Loucy (cell line): ENCODE measurements at regions not wholly inside any gene's neighbourhood (a gene's known extent, or its start where the extent isn't known, plus 50 kb on each side); places are given as distances from the start of the nearest gene placed in this dataset.

Experiments used
- H2AFZ ChIP-seq: fragments of 200-600 bp; sonication (generic); 2 replicates; pipeline ENCODE4 v1.6.0; 2016; ENCODE audit warnings: antibody characterized with exemption, mild to moderate bottlenecking, low read length, moderate library complexity
- H3F3A ChIP-seq: fragments of 200-600 bp; 2 replicates; pipeline ENCODE4 v1.6.0; 2016; ENCODE audit warnings: antibody characterized with exemption, low read depth, mild to moderate bottlenecking
- H3K27me3 ChIP-seq: fragments of 200-600 bp; sonication (generic); 2 replicates; pipeline ENCODE4 v1.6.1; 2014; ENCODE audit warnings: low read length, mild to moderate bottlenecking; ENCODE audit not compliant: insufficient read depth, poor library complexity, severe bottlenecking
- H3K36me3 ChIP-seq: fragments of 200-600 bp; sonication (generic); 2 replicates; pipeline ENCODE4 v1.6.1; 2016; ENCODE audit warnings: low read length; ENCODE audit not compliant: insufficient read depth
- H3K4me1 ChIP-seq: fragments of 200-600 bp; sonication (generic); 2 replicates; pipeline ENCODE4 v1.5.1; 2014; ENCODE audit warnings: low read length, mild to moderate bottlenecking; ENCODE audit not compliant: insufficient read depth, poor library complexity, severe bottlenecking
- H3K4me2 ChIP-seq: fragments of 200-600 bp; sonication (generic); 2 replicates; pipeline ENCODE4 v1.6.0; 2014; ENCODE audit warnings: antibody characterized with exemption, low read length, low read depth, mild to moderate bottlenecking; ENCODE audit not compliant: poor library complexity, severe bottlenecking
- H3K4me3 ChIP-seq: fragments of 200-600 bp; sonication (generic); 2 replicates; pipeline ENCODE4 v1.5.1; 2014; ENCODE audit warnings: low read length, mild to moderate bottlenecking, mixed read lengths; ENCODE audit not compliant: poor library complexity, severe bottlenecking
- H3K79me2 ChIP-seq: fragments of 200-600 bp; sonication (generic); 2 replicates; pipeline ENCODE4 v1.6.1; 2014; ENCODE audit warnings: low read length; ENCODE audit not compliant: insufficient read depth
- H3K9ac ChIP-seq: fragments of 200-600 bp; sonication (generic); 2 replicates; pipeline ENCODE4 v1.6.0; 2014; ENCODE audit warnings: mild to moderate bottlenecking, low read depth, low read length, moderate library complexity; ENCODE audit not compliant: poor library complexity, severe bottlenecking
- H3K9me2 ChIP-seq: fragments of 200-600 bp; sonication (generic); replicated peaks from 2 replicates; pipeline ENCODE4 v1.6.1; 2016; ENCODE audit warnings: low read depth, low read length, mixed read lengths
- H3K9me3 ChIP-seq: fragments of 200-600 bp; sonication (generic); 2 replicates; pipeline ENCODE4 v1.6.1; 2014; ENCODE audit warnings: mild to moderate bottlenecking, antibody characterized with exemption, low read length, low read depth; ENCODE audit not compliant: insufficient read depth
- H4K20me1 ChIP-seq: fragments of 200-600 bp; sonication (generic); 2 replicates; pipeline ENCODE4 v1.6.0; 2014; ENCODE audit warnings: antibody characterized with exemption, low read length, mild to moderate bottlenecking; ENCODE audit not compliant: insufficient read depth, poor library complexity, severe bottlenecking
- EZH2phosphoT487 ChIP-seq: fragments of 200-600 bp; IDR thresholded peaks from 2 replicates; pipeline ENCODE4 v1.6.1; 2018; ENCODE audit warnings: antibody characterized with exemption, mild to moderate bottlenecking, moderate library complexity, borderline replicate concordance
- TF ChIP-seq, protein P1 (sequence below): fragments of 200-600 bp; sonication (generic); conservative IDR thresholded peaks from 2 replicates; pipeline ENCODE4 v1.5.1; 2014; ENCODE audit warnings: mild to moderate bottlenecking, antibody characterized with exemption, low read length

DNA sequence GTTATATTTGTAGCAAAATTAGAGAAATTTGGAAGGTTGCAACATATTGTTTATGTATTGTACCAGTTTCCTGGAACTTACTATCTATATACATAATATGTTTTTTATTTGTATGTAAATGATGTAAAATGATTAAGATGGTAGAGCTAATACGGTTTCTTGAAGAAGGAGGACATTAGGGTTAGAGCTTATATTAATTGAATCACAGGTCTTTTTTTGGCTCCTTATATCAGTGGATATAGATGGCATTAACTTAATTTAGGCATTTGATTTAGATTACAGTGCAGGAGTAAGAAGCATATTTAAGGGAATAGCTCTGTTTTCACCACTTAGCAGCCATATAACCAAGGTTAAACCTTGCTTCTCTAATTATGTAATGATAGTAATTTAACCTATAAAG is 357.7 kb downstream of the USP25 start:
- H3K9ac ChIP-seq = no peak overlapping the region
- no peaks in the 10 kb centered on the region for H4K20me1 ChIP-seq
- TF ChIP-seq, protein P1, sequence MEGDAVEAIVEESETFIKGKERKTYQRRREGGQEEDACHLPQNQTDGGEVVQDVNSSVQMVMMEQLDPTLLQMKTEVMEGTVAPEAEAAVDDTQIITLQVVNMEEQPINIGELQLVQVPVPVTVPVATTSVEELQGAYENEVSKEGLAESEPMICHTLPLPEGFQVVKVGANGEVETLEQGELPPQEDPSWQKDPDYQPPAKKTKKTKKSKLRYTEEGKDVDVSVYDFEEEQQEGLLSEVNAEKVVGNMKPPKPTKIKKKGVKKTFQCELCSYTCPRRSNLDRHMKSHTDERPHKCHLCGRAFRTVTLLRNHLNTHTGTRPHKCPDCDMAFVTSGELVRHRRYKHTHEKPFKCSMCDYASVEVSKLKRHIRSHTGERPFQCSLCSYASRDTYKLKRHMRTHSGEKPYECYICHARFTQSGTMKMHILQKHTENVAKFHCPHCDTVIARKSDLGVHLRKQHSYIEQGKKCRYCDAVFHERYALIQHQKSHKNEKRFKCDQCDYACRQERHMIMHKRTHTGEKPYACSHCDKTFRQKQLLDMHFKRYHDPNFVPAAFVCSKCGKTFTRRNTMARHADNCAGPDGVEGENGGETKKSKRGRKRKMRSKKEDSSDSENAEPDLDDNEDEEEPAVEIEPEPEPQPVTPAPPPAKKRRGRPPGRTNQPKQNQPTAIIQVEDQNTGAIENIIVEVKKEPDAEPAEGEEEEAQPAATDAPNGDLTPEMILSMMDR = no peak
- TF ChIP-seq EZH2phosphoT487 = no peak

DNA sequence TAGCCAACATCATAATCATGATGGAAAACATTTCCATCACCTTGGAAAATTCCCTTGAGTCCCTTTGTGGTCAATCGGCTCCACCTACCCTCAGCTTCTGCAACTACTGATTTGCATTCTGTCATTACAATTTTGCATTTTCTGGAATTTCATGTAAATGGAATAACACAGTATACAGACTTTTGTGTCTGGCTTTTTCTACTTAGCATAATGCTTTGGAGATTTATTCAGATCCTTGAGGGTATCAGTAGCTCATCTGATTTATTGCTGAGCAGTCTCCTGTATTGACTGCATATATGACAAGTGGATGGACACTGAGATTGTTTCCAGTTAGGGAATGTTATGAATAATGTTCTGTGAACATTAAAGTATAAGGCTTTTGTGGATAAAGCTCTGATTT is 358.3 kb downstream of the USP25 start:
- no peak overlapping the region for H3K4me2 ChIP-seq
- H2AFZ ChIP-seq = no peak overlapping the region
- H3K4me1 ChIP-seq = no peaks in the 10 kb centered on the region
- H3K27me3 ChIP-seq = no peaks in the 10 kb centered on the region
- TF ChIP-seq, protein P1 = no peak
- no peak for TF ChIP-seq EZH2phosphoT487
- no peak overlapping the region for H3K4me3 ChIP-seq
- H3K9me2 ChIP-seq = no peaks in the 10 kb centered on the region
- no peaks in the 10 kb centered on the region for H3K9me3 ChIP-seq
- no peak overlapping the region for H3K9ac ChIP-seq
- no peaks in the 10 kb centered on the region for H3F3A ChIP-seq
- no peaks in the 10 kb centered on the region for H3K79me2 ChIP-seq
- H4K20me1 ChIP-seq = no peaks in the 10 kb centered on the region
- H3K36me3 ChIP-seq = no peaks in the 10 kb centered on the region

More for the DNA sequence above, 357.7 kb downstream of the USP25 start:
- Histone ChIP-seq H3K79me2 (no peaks in the 10 kb centered on the region), H3K4me2 (no peak overlapping the region), H3K9me3 (no peaks in the 10 kb centered on the region), H3K4me3 (no peak overlapping the region), H2AFZ (no peak overlapping the region), H3K27me3 (no peaks in the 10 kb centered on the region), H3K4me1 (no peaks in the 10 kb centered on the region), H3F3A (no peaks in the 10 kb centered on the region), H3K9me2 (no peaks in the 10 kb centered on the region), H3K36me3 (no peaks in the 10 kb centered on the region)

DNA sequence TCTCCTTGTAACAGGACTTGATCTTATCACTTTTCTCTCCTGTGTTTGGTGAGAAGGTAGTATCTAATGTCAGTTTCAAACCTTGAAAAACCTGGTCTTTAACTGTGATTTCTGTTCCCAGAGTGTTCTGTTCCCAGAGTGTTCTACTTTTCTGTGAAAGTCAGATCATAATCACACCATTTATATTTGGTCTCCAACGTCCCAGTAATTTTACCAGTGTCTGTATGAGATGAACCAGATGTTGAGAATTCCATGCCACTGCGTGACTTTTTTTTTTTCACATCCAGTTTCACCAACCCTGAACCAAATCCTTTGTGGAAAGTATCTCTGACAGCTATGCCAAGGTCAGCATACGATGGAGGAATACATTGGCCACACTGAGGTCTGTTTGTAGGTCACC is 365.2 kb downstream of the USP25 start:
- H3K27me3 ChIP-seq = no peaks in the 10 kb centered on the region
- H3K79me2 ChIP-seq = no peaks in the 10 kb centered on the region
- H3K9ac ChIP-seq = no peak overlapping the region
- no peaks in the 10 kb centered on the region for H3K9me2 ChIP-seq
- no peaks in the 10 kb centered on the region for H3K9me3 ChIP-seq
- no peak overlapping the region for H2AFZ ChIP-seq
- H3K4me3 ChIP-seq = no peak overlapping the region
- TF ChIP-seq, protein P1 = no peak
- TF ChIP-seq EZH2phosphoT487 = no peak
- no peak overlapping the region for H3K4me2 ChIP-seq
- no peaks in the 10 kb centered on the region for H3K36me3 ChIP-seq
- H4K20me1 ChIP-seq = no peaks in the 10 kb centered on the region
- no peaks in the 10 kb centered on the region for H3K4me1 ChIP-seq
- no peaks in the 10 kb centered on the region for H3F3A ChIP-seq
